ENCODE measurements at regions not wholly inside any gene's neighbourhood (a gene's known extent, or its start where the extent isn't known, plus 50 kb on each side); places are given as distances from the start of the nearest gene placed in this dataset.

GRCh38 chr2:236912326-236913120, 173.2 kb upstream of the COPS8 start:
- no peak for TF ChIP-seq EZH2 (IDR thresholded peaks at IDR 0.05; ENCODE audit: low read depth)
- no peak for TF ChIP-seq CTCF (conservative IDR thresholded peaks at IDR 0.05)
- Histone ChIP-seq H3K9me2 (ENCODE audit: insufficient read depth) (no peaks in the 10 kb centered on the region), H3K9me3 (ENCODE audit: insufficient read depth, low read depth) (no peaks in the 10 kb centered on the region), H3K36me3 (ENCODE audit: low read depth) (no peaks in the 10 kb centered on the region), H3K27me3 (ENCODE audit: insufficient read depth, low read depth) (peaks cover 83% of the 10 kb centered on the region), H3K4me1 (replicated peaks; ENCODE audit: insufficient read depth) (no peaks in the 10 kb centered on the region), H2AFZ (no peak overlapping the region), H3K79me2 (ENCODE audit: low read depth) (no peaks in the 10 kb centered on the region), H3K4me2 (no peak overlapping the region), H3K27ac (no peak overlapping the region), H3K4me3 (no peak overlapping the region), H4K20me1 (ENCODE audit: insufficient read depth) (no peaks in the 10 kb centered on the region), H3F3A (ENCODE audit: insufficient read depth, low read depth) (no peaks in the 10 kb centered on the region)
- ChIA-PET CTCF (no interaction called here), POLR2A (ENCODE audit: unreplicated experiment) (no interaction called here)
- DNase-seq = no peak
- intact Hi-C loops (cut with micrococcal nuclease; ENCODE audit: unreplicated experiment) = no loop called here
- BruUV-seq (replicated peaks) = no TSS peak

GRCh38 chr2:236915186-236915585, 170.5 kb upstream of the COPS8 start:
- Histone ChIP-seq H3K9me2 (ENCODE audit: insufficient read depth) (no peaks in the 10 kb centered on the region), H3K79me2 (ENCODE audit: low read depth) (no peaks in the 10 kb centered on the region), H3F3A (ENCODE audit: insufficient read depth, low read depth) (no peaks in the 10 kb centered on the region), H3K4me1 (replicated peaks; ENCODE audit: insufficient read depth) (no peaks in the 10 kb centered on the region), H4K20me1 (ENCODE audit: insufficient read depth) (no peaks in the 10 kb centered on the region), H3K27me3 (ENCODE audit: insufficient read depth, low read depth) (peaks cover 79% of the 10 kb centered on the region), H3K27ac (no peak overlapping the region), H3K36me3 (ENCODE audit: low read depth) (no peaks in the 10 kb centered on the region), H3K9me3 (ENCODE audit: insufficient read depth, low read depth) (no peaks in the 10 kb centered on the region), H3K4me3 (no peak overlapping the region), H2AFZ (no peak overlapping the region), H3K4me2 (no peak overlapping the region)
- no peak for TF ChIP-seq EZH2 (IDR thresholded peaks at IDR 0.05; ENCODE audit: low read depth)
- no peak for TF ChIP-seq CTCF (conservative IDR thresholded peaks at IDR 0.05)
- CTCF ChIA-PET = no interaction called here
- intact Hi-C loops (cut with micrococcal nuclease; ENCODE audit: unreplicated experiment) = no loop called here
- no TSS peak for BruUV-seq (replicated peaks)
- DNase-seq = no peak
- POLR2A ChIA-PET (ENCODE audit: unreplicated experiment) = no interaction called here

- no peaks in the 10 kb centered on the region for H3K9me3 ChIP-seq (ENCODE audit: insufficient read depth, low read depth)
- H3K27me3 ChIP-seq (ENCODE audit: insufficient read depth, low read depth) = peaks cover 84% of the 10 kb centered on the region
- no TSS peak for BruUV-seq (replicated peaks)
- H3K79me2 ChIP-seq (ENCODE audit: low read depth) = no peaks in the 10 kb centered on the region
- DNase-seq = no peak
- no peak overlapping the region for H3K4me3 ChIP-seq
- H3K27ac ChIP-seq = no peak overlapping the region
- no peak overlapping the region for H2AFZ ChIP-seq
- intact Hi-C loops (cut with micrococcal nuclease; ENCODE audit: unreplicated experiment) = no loop called here
- ChIA-PET CTCF (no interaction called here), POLR2A (ENCODE audit: unreplicated experiment) (no interaction called here)
- H3F3A ChIP-seq (ENCODE audit: insufficient read depth, low read depth) = no peaks in the 10 kb centered on the region
- no peaks in the 10 kb centered on the region for H3K9me2 ChIP-seq (ENCODE audit: insufficient read depth)
- no peaks in the 10 kb centered on the region for H3K36me3 ChIP-seq (ENCODE audit: low read depth)
- no peaks in the 10 kb centered on the region; the same call in 1 of the 2 replicates for H4K20me1 ChIP-seq (ENCODE audit: insufficient read depth)
- no peaks in the 10 kb centered on the region for H3K4me1 ChIP-seq (replicated peaks; ENCODE audit: insufficient read depth)
- no peak overlapping the region for H3K4me2 ChIP-seq
- TF ChIP-seq EZH2 (IDR thresholded peaks at IDR 0.05; ENCODE audit: low read depth) (no peak), CTCF (conservative IDR thresholded peaks at IDR 0.05) (no peak)
Measured at GRCh38 chr2:236915726-236916125, 170.0 kb upstream of the COPS8 start.
